Stimulated activated naive CD8-positive, alpha-beta T cell treated with anti-CD3 and anti-CD28 coated beads, Interleukin-15, Interleukin-2, amounts not matched to agents 100 ng/mL and 50 ng/mL, for 24 hours (primary cell): ENCODE measurements at regions not wholly inside any gene's neighbourhood (a gene's known extent, or its start where the extent isn't known, plus 50 kb on each side); places are given as distances from the start of the nearest gene placed in this dataset.

Experiments
- H3K27ac Mint-ChIP-seq: one replicate; pipeline ENCODE4 v1.8.0; 2021; ENCODE audit warnings: mild to moderate bottlenecking, mixed read lengths
- H3K27me3 Mint-ChIP-seq: one replicate; pipeline ENCODE4 v1.8.0; 2021; ENCODE audit warnings: mixed read lengths
- H3K36me3 Mint-ChIP-seq: one replicate; pipeline ENCODE4 v1.8.0; 2021; ENCODE audit warnings: low read depth, mixed read lengths
- H3K4me1 Mint-ChIP-seq: one replicate; pipeline ENCODE4 v1.8.0; 2021; ENCODE audit warnings: low read depth, mixed read lengths
- H3K4me3 Mint-ChIP-seq: one replicate; pipeline ENCODE4 v1.8.0; 2021; ENCODE audit warnings: mild to moderate bottlenecking, mixed read lengths
- H3K9me3 Mint-ChIP-seq: one replicate; pipeline ENCODE4 v1.8.0; 2021; ENCODE audit warnings: mixed read lengths

- H3K36me3 Mint-ChIP-seq: no peaks in the 10 kb centered on the region
- no peaks in the 10 kb centered on the region for H3K4me1 Mint-ChIP-seq
- no peaks in the 10 kb centered on the region for H3K9me3 Mint-ChIP-seq
- no peaks in the 10 kb centered on the region for H3K27me3 Mint-ChIP-seq
- H3K27ac Mint-ChIP-seq: no peak overlapping the region
- no peak overlapping the region for H3K4me3 Mint-ChIP-seq
These were observed 1408.4 kb upstream of the TMEM132C start for GRCh38 chr12:126858560-126858959.

GRCh38 chr12:126860210-126860609 lies 1406.8 kb upstream of the TMEM132C start:
- Mint-ChIP-seq H3K27me3 (no peaks in the 10 kb centered on the region), H3K36me3 (no peaks in the 10 kb centered on the region), H3K4me1 (no peaks in the 10 kb centered on the region), H3K4me3 (no peak overlapping the region), H3K9me3 (peaks cover 4% of the 10 kb centered on the region), H3K27ac (no peak overlapping the region)

GRCh38 chr12:126862500-126862899 lies 1404.5 kb upstream of the TMEM132C start:
- Mint-ChIP-seq H3K4me3 (no peak overlapping the region), H3K9me3 (peaks cover 4% of the 10 kb centered on the region), H3K36me3 (no peaks in the 10 kb centered on the region), H3K27me3 (no peaks in the 10 kb centered on the region), H3K4me1 (no peaks in the 10 kb centered on the region), H3K27ac (no peak overlapping the region)

GRCh38 chr12:126869644-126870043 lies 1397.3 kb upstream of the TMEM132C start:
- H3K27ac Mint-ChIP-seq: no peak overlapping the region
- H3K4me3 Mint-ChIP-seq: no peak overlapping the region
- no peaks in the 10 kb centered on the region for H3K4me1 Mint-ChIP-seq
- H3K36me3 Mint-ChIP-seq: no peaks in the 10 kb centered on the region
- no peaks in the 10 kb centered on the region for H3K27me3 Mint-ChIP-seq
- no peaks in the 10 kb centered on the region for H3K9me3 Mint-ChIP-seq

- H3K27ac Mint-ChIP-seq: no peak overlapping the region
- H3K4me1 Mint-ChIP-seq: no peaks in the 10 kb centered on the region
- no peaks in the 10 kb centered on the region for H3K9me3 Mint-ChIP-seq
- H3K36me3 Mint-ChIP-seq: no peaks in the 10 kb centered on the region
- H3K4me3 Mint-ChIP-seq: no peak overlapping the region
- H3K27me3 Mint-ChIP-seq: no peaks in the 10 kb centered on the region
These were observed 1393.3 kb upstream of the TMEM132C start for GRCh38 chr12:126873701-126874100.

- Mint-ChIP-seq H3K4me3 (no peak overlapping the region), H3K27me3 (no peaks in the 10 kb centered on the region), H3K4me1 (no peaks in the 10 kb centered on the region), H3K27ac (no peak overlapping the region), H3K9me3 (no peaks in the 10 kb centered on the region), H3K36me3 (no peaks in the 10 kb centered on the region)
These were observed 1392.4 kb upstream of the TMEM132C start for GRCh38 chr12:126874427-126875026.

- Mint-ChIP-seq H3K36me3 (no peaks in the 10 kb centered on the region), H3K27me3 (no peaks in the 10 kb centered on the region), H3K9me3 (no peaks in the 10 kb centered on the region), H3K4me1 (no peaks in the 10 kb centered on the region), H3K4me3 (no peak overlapping the region), H3K27ac (no peak overlapping the region)
These were observed 1387.1 kb upstream of the TMEM132C start for GRCh38 chr12:126879842-126880241.

- Mint-ChIP-seq H3K36me3 (no peaks in the 10 kb centered on the region), H3K27ac (no peak overlapping the region), H3K27me3 (no peaks in the 10 kb centered on the region), H3K4me3 (no peak overlapping the region), H3K9me3 (peaks cover 4% of the 10 kb centered on the region), H3K4me1 (no peaks in the 10 kb centered on the region)
These were observed 1383.3 kb upstream of the TMEM132C start for GRCh38 chr12:126883697-126884096.

- Mint-ChIP-seq H3K27me3 (peaks cover 4% of the 10 kb centered on the region), H3K4me1 (no peaks in the 10 kb centered on the region), H3K36me3 (no peaks in the 10 kb centered on the region), H3K9me3 (peaks cover 14% of the 10 kb centered on the region), H3K27ac (no peak overlapping the region), H3K4me3 (no peak overlapping the region)
These were observed 1377.5 kb upstream of the TMEM132C start for GRCh38 chr12:126889501-126889900.

- Mint-ChIP-seq H3K4me3 (no peak overlapping the region), H3K27me3 (peaks cover 4% of the 10 kb centered on the region), H3K27ac (no peak overlapping the region), H3K36me3 (no peaks in the 10 kb centered on the region), H3K9me3 (peaks cover 14% of the 10 kb centered on the region), H3K4me1 (no peaks in the 10 kb centered on the region)
These were observed 1376.9 kb upstream of the TMEM132C start for GRCh38 chr12:126890097-126890496.

GRCh38 chr12:126891789-126892188 lies 1375.2 kb upstream of the TMEM132C start:
- Mint-ChIP-seq H3K4me1 (no peaks in the 10 kb centered on the region), H3K27me3 (peaks cover 4% of the 10 kb centered on the region), H3K27ac (no peak overlapping the region), H3K36me3 (no peaks in the 10 kb centered on the region), H3K9me3 (peaks cover 13% of the 10 kb centered on the region), H3K4me3 (no peak overlapping the region)

GRCh38 chr12:126895951-126896913 lies 1370.7 kb upstream of the TMEM132C start:
- Mint-ChIP-seq H3K4me1 (no peaks in the 10 kb centered on the region), H3K27ac (no peak overlapping the region), H3K36me3 (no peaks in the 10 kb centered on the region), H3K9me3 (peaks cover 16% of the 10 kb centered on the region), H3K27me3 (peaks cover 3% of the 10 kb centered on the region), H3K4me3 (no peak overlapping the region)

GRCh38 chr12:126897102-126897501 lies 1369.9 kb upstream of the TMEM132C start:
- Mint-ChIP-seq H3K4me3 (no peak overlapping the region), H3K9me3 (peaks cover 11% of the 10 kb centered on the region), H3K27ac (no peak overlapping the region), H3K36me3 (no peaks in the 10 kb centered on the region), H3K27me3 (no peaks in the 10 kb centered on the region), H3K4me1 (no peaks in the 10 kb centered on the region)

- H3K27ac Mint-ChIP-seq: no peak overlapping the region
- H3K4me3 Mint-ChIP-seq: no peak overlapping the region
- H3K4me1 Mint-ChIP-seq: no peaks in the 10 kb centered on the region
- H3K27me3 Mint-ChIP-seq: no peaks in the 10 kb centered on the region
- H3K9me3 Mint-ChIP-seq: peaks cover 10% of the 10 kb centered on the region
- no peaks in the 10 kb centered on the region for H3K36me3 Mint-ChIP-seq
These were observed 1369.2 kb upstream of the TMEM132C start for GRCh38 chr12:126897778-126898177.

GRCh38 chr12:126898562-126898961 lies 1368.4 kb upstream of the TMEM132C start:
- Mint-ChIP-seq H3K4me1 (no peaks in the 10 kb centered on the region), H3K4me3 (no peak overlapping the region), H3K27me3 (no peaks in the 10 kb centered on the region), H3K9me3 (peaks cover 10% of the 10 kb centered on the region), H3K36me3 (no peaks in the 10 kb centered on the region), H3K27ac (no peak overlapping the region)
